ENCODE measurements at regions not wholly inside any gene's neighbourhood (a gene's known extent, or its start where the extent isn't known, plus 50 kb on each side); places are given as distances from the start of the nearest gene placed in this dataset.

- TF ChIP-seq CTCF (IDR thresholded peaks at IDR 0.05), result no peak
Measured at GRCh38 chr1:79827446-79827845, 820.9 kb upstream of the ADGRL4 start.

GRCh38 chr1:79825551-79825950, 819.0 kb upstream of the ADGRL4 start:
- no peaks in the 10 kb centered on the region for H3K27me3 ChIP-seq
- TF ChIP-seq CTCF (IDR thresholded peaks at IDR 0.05), result no peak
- no peak overlapping the region for H3K4me3 ChIP-seq (ENCODE audit: low read depth in 1 of 2, low read length in 1 of 2)
- no peaks in the 10 kb centered on the region for H3K9me3 ChIP-seq
- H3K27ac ChIP-seq, result no peak overlapping the region
- H3K36me3 ChIP-seq, result no peaks in the 10 kb centered on the region
- no peaks in the 10 kb centered on the region for H3K4me1 ChIP-seq (ENCODE audit: control insufficient read depth in 1 of 2, insufficient read depth in 1 of 2, low read depth in 1 of 2, low read length in 1 of 2)

More at GRCh38 chr1:79827446-79827845, 820.9 kb upstream of the ADGRL4 start:
- Histone ChIP-seq H3K27me3 (no peaks in the 10 kb centered on the region), H3K4me3 (ENCODE audit: low read depth in 1 of 2, low read length in 1 of 2) (no peak overlapping the region), H3K36me3 (no peaks in the 10 kb centered on the region), H3K4me1 (ENCODE audit: control insufficient read depth in 1 of 2, insufficient read depth in 1 of 2, low read depth in 1 of 2, low read length in 1 of 2) (no peaks in the 10 kb centered on the region), H3K9me3 (no peaks in the 10 kb centered on the region), H3K27ac (no peak overlapping the region)

- Histone ChIP-seq H3K9me3 (no peaks in the 10 kb centered on the region), H3K27me3 (no peaks in the 10 kb centered on the region), H3K36me3 (no peaks in the 10 kb centered on the region), H3K4me1 (ENCODE audit: control insufficient read depth in 1 of 2, insufficient read depth in 1 of 2, low read depth in 1 of 2, low read length in 1 of 2) (no peaks in the 10 kb centered on the region), H3K4me3 (ENCODE audit: low read depth in 1 of 2, low read length in 1 of 2) (no peak overlapping the region), H3K27ac (no peak overlapping the region)
- no peak for TF ChIP-seq CTCF (IDR thresholded peaks at IDR 0.05)
Measured at GRCh38 chr1:79822053-79822452, 815.5 kb upstream of the ADGRL4 start.

GRCh38 chr1:79819140-79819539, 812.6 kb upstream of the ADGRL4 start:
- Histone ChIP-seq H3K9me3 (no peaks in the 10 kb centered on the region), H3K27ac (no peak overlapping the region), H3K4me1 (ENCODE audit: control insufficient read depth in 1 of 2, insufficient read depth in 1 of 2, low read depth in 1 of 2, low read length in 1 of 2) (no peaks in the 10 kb centered on the region), H3K4me3 (ENCODE audit: low read depth in 1 of 2, low read length in 1 of 2) (no peak overlapping the region), H3K36me3 (no peaks in the 10 kb centered on the region), H3K27me3 (no peaks in the 10 kb centered on the region)
- TF ChIP-seq CTCF (IDR thresholded peaks at IDR 0.05), result no peak

GRCh38 chr1:79817031-79817560, 810.6 kb upstream of the ADGRL4 start:
- H3K4me1 ChIP-seq (ENCODE audit: control insufficient read depth in 1 of 2, insufficient read depth in 1 of 2, low read depth in 1 of 2, low read length in 1 of 2), result no peaks in the 10 kb centered on the region
- no peak for TF ChIP-seq CTCF (IDR thresholded peaks at IDR 0.05)

GRCh38 chr1:79815115-79815514, 808.6 kb upstream of the ADGRL4 start:
- Histone ChIP-seq H3K27me3 (no peaks in the 10 kb centered on the region), H3K36me3 (no peaks in the 10 kb centered on the region), H3K27ac (no peak overlapping the region), H3K4me1 (ENCODE audit: control insufficient read depth in 1 of 2, insufficient read depth in 1 of 2, low read depth in 1 of 2, low read length in 1 of 2) (no peaks in the 10 kb centered on the region), H3K9me3 (no peaks in the 10 kb centered on the region), H3K4me3 (ENCODE audit: low read depth in 1 of 2, low read length in 1 of 2) (no peak overlapping the region)
- no peak for TF ChIP-seq CTCF (IDR thresholded peaks at IDR 0.05)

More at GRCh38 chr1:79817031-79817560, 810.6 kb upstream of the ADGRL4 start:
- H3K36me3 ChIP-seq, result no peaks in the 10 kb centered on the region
- no peak overlapping the region for H3K4me3 ChIP-seq (ENCODE audit: low read depth in 1 of 2, low read length in 1 of 2)
- H3K27ac ChIP-seq, result no peak overlapping the region
- no peaks in the 10 kb centered on the region for H3K9me3 ChIP-seq
- no peaks in the 10 kb centered on the region for H3K27me3 ChIP-seq

All from neutrophil (primary cell).